Caco-2 (cell line): ENCODE measurements at regions not wholly inside any gene's neighbourhood (a gene's known extent, or its start where the extent isn't known, plus 50 kb on each side); places are given as distances from the start of the nearest gene placed in this dataset.
A peak's percentile ranks its signal among the peaks of the same experiment; 100 is the strongest.

Experiments used
- BruUV-seq: library from RNA; stranded (reverse); fragments of 400-500 nt; replicated peaks from 2 replicates; lab custom pipeline; 2021; lab: Mats Ljungman, UMichigan
- CTCF ChIA-PET: fragments of 300-600 bp; sonication (Branson Sonifier 250); formaldehyde crosslinking; loops from one replicate; lab custom pipeline; 2022; ENCODE audit warnings: antibody characterized with exemption; lab: Charles Lee
- POLR2A ChIA-PET: fragments of 300-600 bp; sonication (Branson Sonifier 250); formaldehyde crosslinking; loops from one replicate; lab custom pipeline; 2022; ENCODE audit warnings: antibody characterized with exemption; lab: Charles Lee
- DNase-seq, 2 experiments: peaks; one replicate each; pipeline versions ENCODE4 v3.0.0 to v3.0.0-alpha.2; 2020 to 2022
- H3K27me3 ChIP-seq: replicated peaks from 2 replicates; pipeline ENCODE4 v1.6.0; 2011; ENCODE audit warnings: low read length; ENCODE audit not compliant: control insufficient read depth, insufficient read depth
- H3K36me3 ChIP-seq: 2 replicates; pipeline ENCODE4 v1.5.1; 2011; ENCODE audit warnings: low read length; ENCODE audit not compliant: control insufficient read depth, insufficient read depth
- H3K4me1 ChIP-seq: fragments of 250-450 bp; sonication (Bioruptor Pico); 2 replicates; pipeline ENCODE4 v1.5.1; 2020; ENCODE audit warnings: mild to moderate bottlenecking
- H3K4me3 ChIP-seq: 2 replicates; pipeline ENCODE4 v1.5.1; 2011; ENCODE audit warnings: low read depth, mild to moderate bottlenecking, control low read depth, low read length
- H3K9me3 ChIP-seq: fragments of 250-450 bp; sonication (Bioruptor Pico); 2 replicates; pipeline ENCODE4 v1.5.1; 2020; ENCODE audit warnings: mild to moderate bottlenecking, moderate library complexity
- H3K27ac Mint-ChIP-seq: one replicate; pipeline ENCODE4 v1.8.0; 2022; ENCODE audit warnings: mixed read lengths; ENCODE audit not compliant: unreplicated experiment
- H3K27me3 Mint-ChIP-seq: one replicate; pipeline ENCODE4 v1.8.0; 2022; ENCODE audit warnings: mixed read lengths; ENCODE audit not compliant: insufficient read depth, unreplicated experiment
- H3K36me3 Mint-ChIP-seq: one replicate; pipeline ENCODE4 v1.8.0; 2022; ENCODE audit warnings: mild to moderate bottlenecking, mixed read lengths; ENCODE audit not compliant: insufficient read depth, unreplicated experiment
- H3K4me1 Mint-ChIP-seq: one replicate; pipeline ENCODE4 v1.8.0; 2022; ENCODE audit warnings: low read depth, mixed read lengths; ENCODE audit not compliant: unreplicated experiment
- H3K4me3 Mint-ChIP-seq: one replicate; pipeline ENCODE4 v1.8.0; 2022; ENCODE audit warnings: mild to moderate bottlenecking, moderate library complexity, mixed read lengths; ENCODE audit not compliant: unreplicated experiment
- H3K9me3 Mint-ChIP-seq: one replicate; pipeline ENCODE4 v1.8.0; 2022; ENCODE audit warnings: mixed read lengths; ENCODE audit not compliant: unreplicated experiment
- intact Hi-C: fragments of 100-400 bp; cut with micrococcal nuclease; formaldehyde crosslinking; loops from one replicate; pipeline ENCODE4 v1.10.0; 2022; ENCODE audit not compliant: unreplicated experiment
- TF ChIP-seq, protein P1 (sequence below), 2 experiments: fragments of 200-600 bp in 1 of 2; IDR thresholded peaks; 1 replicate in 1 of 2; 2 replicates in 1 of 2; pipeline versions ENCODE4 v1.5.1 to v1.8.0; 2011 to 2022; ENCODE audit warnings: antibody characterized with exemption in 1 of 2, control low read depth in 1 of 2, inconsistent platforms in 1 of 2, low read depth in 1 of 2, low read length in 1 of 2, mild to moderate bottlenecking in 1 of 2, moderate library complexity in 1 of 2; ENCODE audit not compliant: insufficient read depth in 1 of 2, severe bottlenecking in 1 of 2, unreplicated experiment in 1 of 2

DNA sequence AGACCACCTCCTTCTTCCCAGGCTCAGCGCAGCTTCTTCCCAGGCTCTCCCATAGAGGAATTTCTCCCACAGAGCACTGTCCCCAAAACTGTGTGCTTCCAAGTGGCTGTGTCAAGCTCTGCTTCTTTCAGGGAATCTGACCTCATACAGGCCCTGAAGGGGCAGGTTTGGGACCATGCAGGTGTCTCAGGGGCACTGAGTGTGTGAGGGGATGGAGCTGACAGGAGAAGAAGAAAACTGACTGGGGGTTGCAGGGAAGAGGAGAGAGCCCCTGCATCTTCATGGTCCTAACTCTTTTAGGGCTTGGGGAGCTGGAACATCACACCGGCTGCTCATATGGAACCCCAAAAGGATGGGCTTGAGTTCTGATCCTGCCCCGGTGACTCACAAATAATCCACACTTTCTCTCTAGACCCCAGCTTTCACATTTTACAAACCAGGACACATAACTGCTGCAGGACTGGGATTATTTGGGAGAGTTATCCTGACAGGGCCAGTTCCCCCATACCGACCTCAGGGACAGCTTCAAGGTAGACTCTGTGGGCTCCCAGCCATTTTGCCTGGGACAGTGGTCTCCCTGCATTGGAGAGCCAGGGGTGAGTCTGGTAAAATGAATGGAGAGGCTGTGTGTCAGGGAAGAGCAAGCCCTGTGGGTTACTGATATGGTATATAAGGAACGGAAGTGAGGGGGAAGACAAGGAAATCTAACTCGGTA, 316.1 kb downstream of the TLE3 start:
- no TSS peak for BruUV-seq
- CTCF ChIA-PET: no interaction called here

DNA sequence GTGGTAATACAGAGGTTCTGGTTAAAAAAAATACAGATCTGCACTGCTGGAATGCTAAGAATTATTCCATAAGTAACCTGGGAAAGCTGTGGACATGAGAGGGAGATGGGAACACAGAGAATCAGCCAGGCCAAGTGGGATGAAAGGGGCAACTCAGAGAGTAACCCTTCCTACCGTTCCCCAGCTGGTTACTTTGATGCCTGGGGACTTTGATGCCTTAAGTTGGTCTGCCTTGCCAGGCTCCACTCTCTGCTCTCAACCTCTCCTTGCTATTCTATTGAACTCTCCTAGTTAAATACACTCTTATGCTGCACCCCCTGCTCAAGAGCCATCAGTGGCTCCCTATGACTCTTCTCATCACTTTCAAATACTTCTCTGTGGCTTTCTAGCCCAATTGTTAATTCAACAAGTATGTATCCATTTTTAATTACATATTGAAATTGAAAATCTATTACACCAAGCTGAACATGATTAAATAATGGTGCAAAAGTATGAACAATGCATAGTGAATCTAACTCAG, 315.5 kb downstream of the TLE3 start:
- no peaks in the 10 kb centered on the region for H3K9me3 ChIP-seq
- POLR2A ChIA-PET: no interaction called here
- intact Hi-C loops: no loop called here
- Mint-ChIP-seq H3K27me3 (peaks cover 13% of the 10 kb centered on the region), H3K4me3 (no peak overlapping the region), H3K27ac (no peak overlapping the region), H3K4me1 (peaks cover 6% of the 10 kb centered on the region), H3K36me3 (no peaks in the 10 kb centered on the region), H3K9me3 (no peaks in the 10 kb centered on the region)
- TF ChIP-seq, protein P1, sequence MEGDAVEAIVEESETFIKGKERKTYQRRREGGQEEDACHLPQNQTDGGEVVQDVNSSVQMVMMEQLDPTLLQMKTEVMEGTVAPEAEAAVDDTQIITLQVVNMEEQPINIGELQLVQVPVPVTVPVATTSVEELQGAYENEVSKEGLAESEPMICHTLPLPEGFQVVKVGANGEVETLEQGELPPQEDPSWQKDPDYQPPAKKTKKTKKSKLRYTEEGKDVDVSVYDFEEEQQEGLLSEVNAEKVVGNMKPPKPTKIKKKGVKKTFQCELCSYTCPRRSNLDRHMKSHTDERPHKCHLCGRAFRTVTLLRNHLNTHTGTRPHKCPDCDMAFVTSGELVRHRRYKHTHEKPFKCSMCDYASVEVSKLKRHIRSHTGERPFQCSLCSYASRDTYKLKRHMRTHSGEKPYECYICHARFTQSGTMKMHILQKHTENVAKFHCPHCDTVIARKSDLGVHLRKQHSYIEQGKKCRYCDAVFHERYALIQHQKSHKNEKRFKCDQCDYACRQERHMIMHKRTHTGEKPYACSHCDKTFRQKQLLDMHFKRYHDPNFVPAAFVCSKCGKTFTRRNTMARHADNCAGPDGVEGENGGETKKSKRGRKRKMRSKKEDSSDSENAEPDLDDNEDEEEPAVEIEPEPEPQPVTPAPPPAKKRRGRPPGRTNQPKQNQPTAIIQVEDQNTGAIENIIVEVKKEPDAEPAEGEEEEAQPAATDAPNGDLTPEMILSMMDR (IDR thresholded peaks at IDR 0.05; ENCODE audit: insufficient read depth in 1 of 2, low read depth in 1 of 2, low read length in 1 of 2, severe bottlenecking in 1 of 2, unreplicated experiment in 1 of 2): no peak
- no peak overlapping the region for H3K4me3 ChIP-seq
- H3K27me3 ChIP-seq: no peaks in the 10 kb centered on the region
- H3K4me1 ChIP-seq: no peaks in the 10 kb centered on the region
- no peak for DNase-seq
- no TSS peak for BruUV-seq
- CTCF ChIA-PET: no interaction called here
- H3K36me3 ChIP-seq: no peaks in the 10 kb centered on the region

More for the DNA sequence above, 316.1 kb downstream of the TLE3 start:
- Mint-ChIP-seq H3K27me3 (peaks cover 10% of the 10 kb centered on the region), H3K36me3 (no peaks in the 10 kb centered on the region), H3K4me3 (no peak overlapping the region), H3K9me3 (no peaks in the 10 kb centered on the region), H3K4me1 (peaks cover 6% of the 10 kb centered on the region), H3K27ac (no peak overlapping the region)
- H3K36me3 ChIP-seq: no peaks in the 10 kb centered on the region
- H3K4me3 ChIP-seq: no peak overlapping the region
- TF ChIP-seq, protein P1 (IDR thresholded peaks at IDR 0.05; ENCODE audit: insufficient read depth in 1 of 2, low read depth in 1 of 2, low read length in 1 of 2, severe bottlenecking in 1 of 2, unreplicated experiment in 1 of 2): no peak
- no peaks in the 10 kb centered on the region for H3K4me1 ChIP-seq
- intact Hi-C loops: no loop called here
- H3K9me3 ChIP-seq: no peaks in the 10 kb centered on the region
- H3K27me3 ChIP-seq: no peaks in the 10 kb centered on the region
- DNase-seq: no peak
- POLR2A ChIA-PET: no interaction called here

DNA sequence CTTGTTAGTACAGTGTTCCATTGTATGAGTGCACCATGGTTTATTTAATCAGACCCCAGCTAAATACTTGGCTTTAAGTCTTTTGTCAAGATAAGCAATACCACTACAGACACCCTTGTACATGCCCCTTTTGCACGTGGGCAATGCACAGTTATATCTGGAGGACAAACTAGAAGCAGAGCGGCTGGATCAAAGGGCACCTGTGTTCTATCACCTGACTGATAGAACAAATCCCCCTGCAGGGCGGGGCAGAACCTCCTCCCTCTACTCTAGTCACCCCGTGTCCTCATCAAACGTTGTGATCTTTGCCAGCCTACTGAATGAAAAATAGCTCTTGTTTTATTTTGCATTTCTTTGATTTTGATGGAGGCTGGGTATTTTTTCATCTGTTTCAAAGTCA, 314.9 kb downstream of the TLE3 start:
- no peak overlapping the region for H3K4me3 Mint-ChIP-seq
- H3K36me3 Mint-ChIP-seq: no peaks in the 10 kb centered on the region
- ChIA-PET CTCF (no interaction called here), POLR2A (no interaction called here)
- H3K27me3 Mint-ChIP-seq: peaks cover 7% of the 10 kb centered on the region
- Histone ChIP-seq H3K4me1 (no peaks in the 10 kb centered on the region), H3K27me3 (no peaks in the 10 kb centered on the region), H3K36me3 (no peaks in the 10 kb centered on the region), H3K4me3 (no peak overlapping the region), H3K9me3 (no peaks in the 10 kb centered on the region)
- DNase-seq: peak; percentile 51 to 58
- intact Hi-C loops: no loop called here
- no peak overlapping the region for H3K27ac Mint-ChIP-seq
- H3K9me3 Mint-ChIP-seq: no peaks in the 10 kb centered on the region
- peaks cover 6% of the 10 kb centered on the region for H3K4me1 Mint-ChIP-seq
- no TSS peak for BruUV-seq
- TF ChIP-seq, protein P1 (IDR thresholded peaks at IDR 0.05; ENCODE audit: insufficient read depth in 1 of 2, low read depth in 1 of 2, low read length in 1 of 2, severe bottlenecking in 1 of 2, unreplicated experiment in 1 of 2): no peak
